ENCODE measurements at regions not wholly inside any gene's neighbourhood (a gene's known extent, or its start where the extent isn't known, plus 50 kb on each side); places are given as distances from the start of the nearest gene placed in this dataset.

DNA sequence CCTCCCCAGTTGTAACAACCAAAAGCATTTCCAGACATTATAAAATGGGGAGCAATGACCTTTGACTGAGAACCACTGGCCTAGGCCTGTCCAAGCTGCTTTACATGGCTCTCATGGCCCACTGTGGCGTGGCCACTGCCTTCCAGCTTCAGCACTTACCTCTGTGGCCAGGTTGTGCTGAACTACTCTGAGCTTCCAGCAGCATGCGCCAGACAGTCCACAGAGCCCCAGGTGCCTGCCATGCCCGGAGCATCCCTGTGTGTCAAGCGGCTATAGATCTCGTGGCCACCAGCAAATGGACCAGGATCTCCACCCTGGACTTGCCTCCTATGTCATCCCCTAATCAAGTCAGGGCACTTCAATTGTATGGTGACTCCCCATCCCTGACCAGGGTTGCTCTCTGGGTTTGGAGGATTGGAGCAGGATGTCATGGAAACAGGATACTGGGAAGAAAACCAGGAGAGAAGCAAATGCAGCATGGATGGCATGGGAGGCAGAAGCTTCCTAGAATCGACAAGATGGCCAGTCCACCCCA lies 199.7 kb downstream of the UACA start:
- Histone ChIP-seq H3K4me3 (ENCODE audit: low read length in 2 of 2) (no peak overlapping the region), H3K36me3 (ENCODE audit: control insufficient read depth in 2 of 2, insufficient read depth in 2 of 2, low read length in 2 of 2) (no peaks in the 10 kb centered on the region), H3K9me3 (ENCODE audit: control insufficient read depth in 2 of 2, low read length in 2 of 2) (no peaks in the 10 kb centered on the region), H3K9ac (ENCODE audit: low read length in 2 of 2) (no peak overlapping the region), H3K27ac (ENCODE audit: low read length) (no peak overlapping the region), H3K4me1 (ENCODE audit: control insufficient read depth, insufficient read depth, low read length) (peaks cover 5% of the 10 kb centered on the region), H3K27me3 (ENCODE audit: control insufficient read depth in 1 of 2, insufficient read depth in 2 of 2, low read length in 2 of 2) (peaks cover 11 to 20% of the 10 kb centered on the region in 2 donors)

GRCh38 chr15:70562906-70563305 lies 200.5 kb downstream of the UACA start:
- H3K27me3 ChIP-seq (ENCODE audit: control insufficient read depth in 1 of 2, insufficient read depth in 2 of 2, low read length in 2 of 2) = peaks cover 11 to 22% of the 10 kb centered on the region in 2 donors

DNA sequence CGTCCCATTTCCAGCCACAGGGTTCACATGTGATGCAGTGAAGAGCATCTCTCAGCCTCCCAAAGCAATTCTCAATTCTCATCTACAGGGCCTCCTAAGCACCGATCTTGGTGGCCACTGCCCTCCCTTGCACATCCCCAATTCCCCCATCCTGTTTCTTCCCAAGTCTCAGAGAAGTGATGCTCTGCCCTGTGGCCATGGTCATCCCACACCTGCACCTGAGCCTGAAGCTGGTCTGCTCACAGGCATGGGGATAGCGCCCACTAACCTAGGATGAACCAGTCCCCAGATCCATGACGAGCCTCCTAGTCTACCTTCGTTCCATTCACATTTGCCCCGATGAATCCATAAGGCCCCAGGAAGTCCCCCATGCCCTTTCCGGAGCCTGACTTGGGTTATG lies 201.5 kb downstream of the UACA start:
- no peaks in the 10 kb centered on the region for H3K9me3 ChIP-seq (ENCODE audit: control insufficient read depth in 2 of 2, low read length in 2 of 2)
- H3K27me3 ChIP-seq (ENCODE audit: control insufficient read depth in 1 of 2, insufficient read depth in 2 of 2, low read length in 2 of 2) = peaks cover 11 to 22% of the 10 kb centered on the region in 2 donors
- peaks cover 5% of the 10 kb centered on the region for H3K4me1 ChIP-seq (ENCODE audit: control insufficient read depth, insufficient read depth, low read length)
- no peak overlapping the region for H3K4me3 ChIP-seq (ENCODE audit: low read length in 2 of 2)
- H3K9ac ChIP-seq (ENCODE audit: low read length in 2 of 2) = no peak overlapping the region
- H3K27ac ChIP-seq (ENCODE audit: low read length) = no peak overlapping the region
- H3K36me3 ChIP-seq (ENCODE audit: control insufficient read depth in 2 of 2, insufficient read depth in 2 of 2, low read length in 2 of 2) = no peaks in the 10 kb centered on the region

More at GRCh38 chr15:70562906-70563305, 200.5 kb downstream of the UACA start:
- no peak overlapping the region for H3K27ac ChIP-seq (ENCODE audit: low read length)
- no peak overlapping the region for H3K9ac ChIP-seq (ENCODE audit: low read length in 2 of 2)
- no peaks in the 10 kb centered on the region for H3K36me3 ChIP-seq (ENCODE audit: control insufficient read depth in 2 of 2, insufficient read depth in 2 of 2, low read length in 2 of 2)
- H3K9me3 ChIP-seq (ENCODE audit: control insufficient read depth in 2 of 2, low read length in 2 of 2) = no peaks in the 10 kb centered on the region
- no peak overlapping the region for H3K4me3 ChIP-seq (ENCODE audit: low read length in 2 of 2)
- H3K4me1 ChIP-seq (ENCODE audit: control insufficient read depth, insufficient read depth, low read length) = peaks cover 5% of the 10 kb centered on the region

GRCh38 chr15:70560617-70561328 lies 202.6 kb downstream of the UACA start:
- peaks cover 6 to 20% of the 10 kb centered on the region in 2 donors for H3K27me3 ChIP-seq (ENCODE audit: control insufficient read depth in 1 of 2, insufficient read depth in 2 of 2, low read length in 2 of 2)
- H3K9me3 ChIP-seq (ENCODE audit: control insufficient read depth in 2 of 2, low read length in 2 of 2) = no peaks in the 10 kb centered on the region
- peaks cover 5% of the 10 kb centered on the region for H3K4me1 ChIP-seq (ENCODE audit: control insufficient read depth, insufficient read depth, low read length)
- H3K27ac ChIP-seq (ENCODE audit: low read length) = no peak overlapping the region
- H3K4me3 ChIP-seq (ENCODE audit: low read length in 2 of 2) = no peak overlapping the region
- H3K36me3 ChIP-seq (ENCODE audit: control insufficient read depth in 2 of 2, insufficient read depth in 2 of 2, low read length in 2 of 2) = no peaks in the 10 kb centered on the region
- no peak overlapping the region for H3K9ac ChIP-seq (ENCODE audit: low read length in 2 of 2)

GRCh38 chr15:70559265-70560239 lies 203.8 kb downstream of the UACA start:
- H3K4me3 ChIP-seq (ENCODE audit: low read length in 2 of 2) = peak overlapping the region in 1 of 2 donors; percentile 29
- no peaks in the 10 kb centered on the region for H3K36me3 ChIP-seq (ENCODE audit: control insufficient read depth in 2 of 2, insufficient read depth in 2 of 2, low read length in 2 of 2)
- H3K9ac ChIP-seq (ENCODE audit: low read length in 2 of 2) = no peak overlapping the region
- H3K9me3 ChIP-seq (ENCODE audit: control insufficient read depth in 2 of 2, low read length in 2 of 2) = no peaks in the 10 kb centered on the region
- peaks cover 6 to 20% of the 10 kb centered on the region in 2 donors for H3K27me3 ChIP-seq (ENCODE audit: control insufficient read depth in 1 of 2, insufficient read depth in 2 of 2, low read length in 2 of 2)
- H3K27ac ChIP-seq (ENCODE audit: low read length) = no peak overlapping the region
- H3K4me1 ChIP-seq (ENCODE audit: control insufficient read depth, insufficient read depth, low read length) = peaks cover 5% of the 10 kb centered on the region

DNA sequence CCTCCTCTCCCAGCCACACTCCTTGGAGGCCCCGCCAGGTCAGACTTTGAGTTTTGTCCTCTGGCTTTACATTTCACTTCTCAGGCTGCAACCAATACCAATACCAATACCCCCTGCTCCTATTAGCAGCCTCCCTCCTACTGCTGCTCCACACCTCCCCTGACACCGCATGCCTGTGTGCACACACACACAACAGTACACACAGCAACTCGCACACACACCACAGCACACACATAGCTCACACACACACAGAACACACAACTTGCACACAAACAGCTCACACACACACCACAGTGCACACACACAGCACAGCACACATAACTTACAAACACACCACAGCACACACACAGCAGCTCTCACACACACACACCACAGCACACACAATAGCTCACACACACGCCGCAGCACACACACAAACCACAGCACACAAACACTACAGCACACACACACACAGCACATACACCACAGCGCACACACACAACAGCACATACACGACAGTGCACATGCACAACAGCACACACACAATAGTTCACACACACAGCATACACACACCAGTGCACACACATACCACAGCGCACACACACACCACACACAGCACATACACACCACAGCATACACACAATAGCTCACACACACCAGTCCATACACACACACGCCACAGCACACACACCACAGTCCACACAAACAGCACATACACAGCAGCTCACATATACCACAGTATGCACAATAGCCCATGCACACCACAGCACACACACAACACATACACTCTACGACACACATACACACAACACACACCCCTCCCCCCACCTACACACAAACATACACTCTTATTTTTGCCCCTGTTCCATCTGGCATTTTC lies 204.7 kb downstream of the UACA start:
- Histone ChIP-seq H3K4me1 (ENCODE audit: control insufficient read depth, insufficient read depth, low read length) (peaks cover 5% of the 10 kb centered on the region), H3K9ac (ENCODE audit: low read length in 2 of 2) (no peak overlapping the region), H3K9me3 (ENCODE audit: control insufficient read depth in 2 of 2, low read length in 2 of 2) (no peaks in the 10 kb centered on the region), H3K27me3 (ENCODE audit: control insufficient read depth in 1 of 2, insufficient read depth in 2 of 2, low read length in 2 of 2) (peaks cover 6 to 16% of the 10 kb centered on the region in 2 donors), H3K4me3 (ENCODE audit: low read length in 2 of 2) (peak overlapping the region in 1 of 2 donors; percentile 29), H3K36me3 (ENCODE audit: control insufficient read depth in 2 of 2, insufficient read depth in 2 of 2, low read length in 2 of 2) (no peaks in the 10 kb centered on the region), H3K27ac (ENCODE audit: low read length) (no peak overlapping the region)

DNA sequence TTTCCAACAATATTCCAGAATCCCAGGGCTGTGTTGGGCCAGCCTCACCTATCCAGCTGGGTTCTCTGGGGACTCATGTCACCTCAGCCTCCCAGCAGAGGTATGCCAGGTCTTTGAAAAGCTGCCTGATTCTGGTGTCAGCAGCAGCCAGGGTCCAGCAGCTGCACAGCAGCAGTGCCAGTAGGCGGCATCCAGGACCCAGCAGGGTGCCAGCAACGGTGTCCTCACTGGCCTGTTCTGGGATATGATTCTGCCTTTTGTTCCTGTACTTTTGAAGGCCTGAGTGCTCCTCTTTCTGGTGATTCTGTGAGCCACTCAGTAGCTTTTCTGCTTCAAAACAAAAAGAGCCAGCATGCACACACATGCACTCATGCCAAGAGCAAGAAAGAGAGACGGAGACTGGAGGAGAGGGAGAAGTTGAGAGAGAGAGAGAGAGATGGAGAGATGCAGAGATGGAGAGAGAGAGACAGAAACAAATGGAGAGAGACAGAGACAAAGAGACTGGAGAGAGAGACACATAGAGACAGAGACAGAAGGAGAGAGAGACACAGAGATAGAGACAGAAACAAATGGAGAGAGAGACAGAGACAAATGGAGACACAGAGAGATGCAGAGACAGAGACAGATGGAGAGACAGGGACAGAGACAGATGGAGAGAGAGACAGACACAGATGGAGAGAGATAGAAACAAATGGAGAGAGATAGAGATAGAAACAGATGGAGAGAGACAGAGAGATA lies 205.7 kb downstream of the UACA start:
- Histone ChIP-seq H3K9me3 (ENCODE audit: control insufficient read depth in 2 of 2, low read length in 2 of 2) (no peaks in the 10 kb centered on the region), H3K27ac (ENCODE audit: low read length) (no peak overlapping the region), H3K36me3 (ENCODE audit: control insufficient read depth in 2 of 2, insufficient read depth in 2 of 2, low read length in 2 of 2) (no peaks in the 10 kb centered on the region)

GRCh38 chr15:70556779-70557178 lies 206.6 kb downstream of the UACA start:
- H3K9ac ChIP-seq (ENCODE audit: low read length in 2 of 2) = no peak overlapping the region
- no peak overlapping the region for H3K4me3 ChIP-seq (ENCODE audit: low read length in 2 of 2)
- H3K4me1 ChIP-seq (ENCODE audit: control insufficient read depth, insufficient read depth, low read length) = peaks cover 5% of the 10 kb centered on the region
- H3K27ac ChIP-seq (ENCODE audit: low read length) = no peak overlapping the region
- peaks cover 2 to 11% of the 10 kb centered on the region in 2 donors for H3K27me3 ChIP-seq (ENCODE audit: control insufficient read depth in 1 of 2, insufficient read depth in 2 of 2, low read length in 2 of 2)
- no peaks in the 10 kb centered on the region for H3K9me3 ChIP-seq (ENCODE audit: control insufficient read depth in 2 of 2, low read length in 2 of 2)
- no peaks in the 10 kb centered on the region for H3K36me3 ChIP-seq (ENCODE audit: control insufficient read depth in 2 of 2, insufficient read depth in 2 of 2, low read length in 2 of 2)

More for the DNA sequence above, 205.7 kb downstream of the UACA start:
- Histone ChIP-seq H3K4me1 (ENCODE audit: control insufficient read depth, insufficient read depth, low read length) (peaks cover 5% of the 10 kb centered on the region), H3K4me3 (ENCODE audit: low read length in 2 of 2) (no peak overlapping the region), H3K27me3 (ENCODE audit: control insufficient read depth in 1 of 2, insufficient read depth in 2 of 2, low read length in 2 of 2) (peaks cover 6 to 14% of the 10 kb centered on the region in 2 donors), H3K9ac (ENCODE audit: low read length in 2 of 2) (no peak overlapping the region)

GRCh38 chr15:70556151-70556741 lies 207.1 kb downstream of the UACA start:
- Histone ChIP-seq H3K9me3 (ENCODE audit: control insufficient read depth in 2 of 2, low read length in 2 of 2) (no peaks in the 10 kb centered on the region), H3K27me3 (ENCODE audit: control insufficient read depth in 1 of 2, insufficient read depth in 2 of 2, low read length in 2 of 2) (peaks cover 0 to 6% of the 10 kb centered on the region in 2 donors), H3K27ac (ENCODE audit: low read length) (no peak overlapping the region), H3K4me1 (ENCODE audit: control insufficient read depth, insufficient read depth, low read length) (peaks cover 5% of the 10 kb centered on the region), H3K36me3 (ENCODE audit: control insufficient read depth in 2 of 2, insufficient read depth in 2 of 2, low read length in 2 of 2) (no peaks in the 10 kb centered on the region), H3K9ac (ENCODE audit: low read length in 2 of 2) (no peak overlapping the region), H3K4me3 (ENCODE audit: low read length in 2 of 2) (no peak overlapping the region)
